Activated naive CD4-positive, alpha-beta T cell (primary cell): ENCODE measurements at regions not wholly inside any gene's neighbourhood (a gene's known extent, or its start where the extent isn't known, plus 50 kb on each side); places are given as distances from the start of the nearest gene placed in this dataset.

ENCODE experiments used
- DNase-seq, 4 experiments: peaks; one replicate each; lab custom pipeline; 2025; lab: John Stamatoyannopoulos, UW

DNA sequence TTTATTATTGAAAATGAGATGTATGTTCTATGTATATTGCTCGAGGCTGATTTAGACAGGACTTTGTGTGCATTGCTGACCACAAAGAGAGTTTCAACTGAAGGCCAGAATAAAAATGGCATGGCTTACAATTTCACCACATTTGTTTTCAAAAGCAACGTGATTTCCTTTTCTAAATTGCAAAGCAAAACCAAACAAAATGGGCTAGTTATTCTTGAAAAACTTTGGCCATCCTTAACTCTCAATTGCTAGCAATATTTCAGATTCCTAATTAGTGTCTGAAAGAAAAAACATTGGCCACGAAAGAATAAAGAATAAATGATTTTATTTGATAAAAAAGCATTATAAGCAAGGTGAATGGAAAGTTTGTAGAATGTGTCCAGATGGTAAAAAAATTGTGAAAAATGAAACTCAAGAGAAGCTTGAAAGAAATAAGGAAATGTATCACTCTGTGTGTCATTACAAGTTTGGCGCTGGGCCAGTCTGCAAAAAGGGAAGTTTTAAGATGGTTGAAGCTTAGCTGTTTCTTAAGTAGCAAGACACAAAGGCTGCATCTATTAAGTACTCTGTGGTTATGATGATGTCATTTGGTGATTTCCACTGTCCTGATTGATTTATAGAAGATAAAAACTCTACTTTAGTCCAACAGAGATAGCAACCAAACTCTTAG is 89.2 kb upstream of the PRLR start:
- peak in 1 of 4 experiments; percentile 1 for DNase-seq

DNA sequence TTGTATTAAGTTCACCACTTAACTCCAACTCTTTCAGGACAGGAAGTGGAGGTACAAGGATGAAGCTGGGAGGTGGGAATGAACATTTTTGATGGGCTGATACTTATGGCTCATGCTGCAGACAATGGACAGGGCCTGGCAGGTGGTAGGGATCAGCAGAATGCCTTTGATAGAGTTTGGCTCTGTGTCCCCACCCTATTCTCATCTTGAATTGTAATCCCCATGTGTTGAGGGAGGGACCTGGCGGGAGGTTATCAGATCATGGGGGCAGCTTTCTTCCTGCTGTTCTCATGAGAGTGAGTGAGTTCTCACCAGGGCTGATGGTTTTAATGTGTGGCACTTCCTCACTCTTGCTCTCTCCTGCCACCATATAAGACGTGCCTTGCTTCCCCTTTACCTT is 87.3 kb upstream of the PRLR start:
- DNase-seq, result no peak

DNA sequence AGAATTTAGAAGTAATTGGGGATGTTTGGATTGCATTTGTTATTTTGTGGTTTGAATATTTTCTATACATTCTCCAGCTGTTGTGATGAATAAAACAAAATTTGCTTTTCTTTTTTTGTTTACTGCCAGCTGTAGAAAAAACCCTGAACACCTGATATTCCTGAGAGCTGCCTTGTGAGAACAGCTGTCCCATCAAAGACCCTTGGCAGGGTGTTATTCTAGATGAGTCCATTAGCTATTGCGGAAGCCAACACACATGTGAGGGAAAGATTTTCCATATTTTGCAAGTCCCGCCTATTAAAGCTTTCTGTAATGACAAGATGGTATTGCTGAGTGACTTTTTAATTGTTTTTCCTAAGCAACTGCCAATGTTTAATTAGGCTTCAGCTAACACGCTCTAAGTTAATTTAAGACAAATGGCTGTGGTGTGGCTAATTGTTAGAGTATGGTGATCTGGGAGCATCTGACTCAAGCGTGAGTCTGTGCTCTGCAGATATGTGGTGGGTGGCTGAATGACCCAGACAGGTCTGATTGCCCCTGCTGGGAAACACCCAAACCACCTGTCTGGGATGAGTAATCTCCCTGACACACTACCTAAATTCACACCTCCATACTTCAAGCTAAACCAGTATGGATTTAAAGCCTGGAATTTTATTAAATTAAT is 86.5 kb upstream of the PRLR start:
- no peak for DNase-seq

DNA sequence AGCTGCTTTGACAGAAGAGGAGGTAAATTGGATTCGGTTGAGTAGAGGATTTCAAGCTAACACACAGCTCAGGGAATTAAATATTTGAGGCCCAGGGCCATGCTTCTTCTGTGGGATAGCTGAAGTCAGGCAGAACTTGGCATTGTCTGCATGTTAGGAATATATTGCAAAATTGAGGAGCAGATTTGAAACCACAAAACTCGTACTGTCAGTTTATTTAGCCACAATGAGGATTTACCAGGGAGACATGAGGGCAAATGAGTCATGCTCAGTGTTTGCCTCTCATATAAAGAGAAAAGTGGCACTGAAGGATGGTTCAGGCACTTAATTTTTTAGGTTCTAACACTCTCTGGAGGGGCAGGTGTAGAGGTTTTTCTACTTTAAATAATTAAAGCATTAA is 83.0 kb upstream of the PRLR start:
- no peak for DNase-seq

DNA sequence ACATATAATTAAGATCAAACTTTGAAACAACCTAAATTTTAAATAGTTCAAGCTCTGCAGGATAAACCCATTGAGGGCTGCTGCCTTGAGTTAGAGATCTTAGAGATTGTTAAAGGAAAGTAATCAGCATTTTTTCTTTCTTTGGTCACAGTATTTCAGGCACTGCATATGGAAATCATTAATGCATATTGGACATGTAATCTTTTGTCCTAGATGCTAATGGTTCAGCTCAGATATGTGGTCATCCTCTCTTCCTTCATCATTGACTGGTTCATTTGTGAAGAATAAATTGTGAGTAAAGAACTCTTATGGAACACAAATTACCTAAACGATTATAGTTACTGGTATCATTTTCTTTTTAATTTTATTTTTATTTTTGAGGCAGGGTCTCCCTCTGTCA is 82.0 kb upstream of the PRLR start:
- DNase-seq, result no peak

DNA sequence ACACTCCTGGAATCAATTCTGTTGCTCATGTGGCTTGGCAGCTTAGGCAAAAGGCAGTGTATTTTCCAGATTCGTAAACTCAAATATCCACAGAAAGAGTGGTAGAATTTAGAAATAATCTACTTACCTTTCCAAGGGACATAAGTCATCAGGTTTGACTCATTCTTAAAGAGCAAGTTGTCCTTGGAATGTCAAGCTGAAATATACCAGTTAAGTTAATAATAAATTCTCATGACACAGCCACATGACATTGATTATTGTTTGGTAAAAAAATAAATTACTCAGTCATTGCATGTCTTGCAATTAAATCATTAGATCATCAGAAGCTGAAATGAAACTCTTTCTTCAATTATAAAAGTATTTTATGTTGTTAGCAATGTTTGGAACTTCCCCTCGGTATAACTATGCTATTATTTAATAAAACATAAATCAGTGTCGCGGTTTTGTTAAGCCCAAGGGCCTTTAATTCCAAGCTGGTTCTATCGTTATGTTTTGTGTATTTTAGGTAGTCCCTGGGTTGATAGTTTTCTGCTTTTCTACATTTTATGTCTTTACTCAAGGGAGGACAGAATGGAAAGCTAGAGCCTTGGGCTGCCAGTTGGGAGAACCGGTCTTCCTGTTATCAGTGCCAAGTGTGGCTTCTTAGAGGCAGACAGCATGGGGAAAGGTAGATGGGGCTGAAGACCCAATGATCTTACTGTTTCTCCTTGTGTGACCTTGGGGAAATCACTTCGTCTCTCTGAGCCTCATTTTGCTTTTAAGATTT is 79.3 kb upstream of the PRLR start:
- no peak for DNase-seq

DNA sequence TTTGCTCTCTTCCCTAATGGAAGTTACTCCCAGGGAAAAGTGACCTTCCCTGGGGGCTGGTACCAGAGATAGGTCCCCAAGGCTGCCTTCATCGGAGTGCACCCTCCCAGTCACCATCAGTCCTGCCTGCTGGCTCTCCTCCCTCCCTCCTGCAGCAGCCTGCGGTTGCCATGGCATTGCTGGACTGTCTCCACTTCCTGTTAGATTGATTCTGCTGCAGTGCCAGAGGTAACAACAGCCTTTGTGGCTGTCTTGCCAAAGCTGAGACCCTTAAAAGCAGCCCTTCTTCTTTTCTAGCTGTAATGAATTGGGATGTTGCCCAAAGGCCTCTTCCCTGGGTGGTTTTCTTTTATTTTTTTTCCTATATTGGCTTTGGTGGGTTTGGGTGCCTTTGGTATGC is 78.1 kb upstream of the PRLR start:
- no peak for DNase-seq

DNA sequence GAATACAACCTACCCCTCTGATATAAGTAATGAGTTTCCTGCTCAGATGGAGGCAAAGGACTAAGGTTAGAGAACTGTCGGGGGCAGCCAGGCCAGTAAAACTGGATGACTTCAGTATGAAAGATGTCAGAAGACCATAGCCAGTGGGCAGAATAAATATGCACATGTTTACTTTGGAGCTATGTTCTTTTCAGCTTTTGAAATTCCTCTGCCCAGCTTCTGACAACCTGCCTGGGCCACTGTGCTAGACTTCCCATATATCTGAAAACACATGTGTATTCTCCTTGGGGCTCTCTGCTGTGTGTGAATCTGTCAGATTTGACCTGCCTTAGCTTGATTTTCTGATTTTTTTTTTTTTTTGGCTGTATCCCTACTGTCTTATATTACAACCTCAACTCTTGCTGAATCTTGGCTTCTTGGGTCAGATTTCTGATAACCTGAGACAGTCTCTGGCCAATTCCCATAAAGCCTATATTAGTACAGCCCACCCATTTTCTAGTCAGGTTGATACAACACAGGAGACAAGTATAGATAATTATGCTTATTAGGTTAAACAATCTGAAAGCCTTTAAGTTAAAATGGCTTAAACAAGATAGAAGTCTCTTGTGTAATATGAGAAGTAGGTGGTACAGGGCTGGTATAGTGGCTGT is 76.6 kb upstream of the PRLR start:
- DNase-seq, result no peak

DNA sequence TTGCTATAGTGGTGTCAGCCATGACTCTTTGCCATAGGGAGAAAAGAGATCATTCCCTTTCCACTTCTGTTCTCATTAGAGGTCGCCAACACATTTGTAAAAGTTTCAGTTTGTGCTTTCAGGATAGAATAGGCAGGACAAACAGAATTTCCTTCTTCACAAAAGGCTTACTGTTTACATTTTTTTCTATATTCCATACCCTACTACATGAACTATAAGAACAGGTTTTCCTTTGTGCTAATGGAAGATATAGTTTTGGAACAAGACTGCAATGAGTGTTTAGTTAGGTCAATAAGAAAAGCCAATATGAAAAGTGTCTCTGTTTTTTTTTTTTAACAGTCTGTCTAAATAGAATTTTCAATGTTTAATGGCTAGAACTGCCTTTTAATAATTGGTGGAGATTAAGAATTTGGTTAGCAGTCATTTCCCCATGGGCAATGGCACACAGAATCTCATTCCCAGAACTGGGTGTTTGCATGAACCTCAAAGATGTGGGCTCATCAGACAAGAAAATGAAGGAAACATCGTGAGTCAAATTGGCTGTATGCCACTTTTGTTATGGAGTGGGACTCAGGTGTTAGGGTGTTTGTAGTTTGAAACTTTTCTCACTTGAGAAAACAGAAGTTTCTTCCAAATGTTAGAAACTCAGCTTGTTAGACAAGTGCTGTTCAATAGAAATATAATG is 75.2 kb upstream of the PRLR start:
- DNase-seq, result no peak

DNA sequence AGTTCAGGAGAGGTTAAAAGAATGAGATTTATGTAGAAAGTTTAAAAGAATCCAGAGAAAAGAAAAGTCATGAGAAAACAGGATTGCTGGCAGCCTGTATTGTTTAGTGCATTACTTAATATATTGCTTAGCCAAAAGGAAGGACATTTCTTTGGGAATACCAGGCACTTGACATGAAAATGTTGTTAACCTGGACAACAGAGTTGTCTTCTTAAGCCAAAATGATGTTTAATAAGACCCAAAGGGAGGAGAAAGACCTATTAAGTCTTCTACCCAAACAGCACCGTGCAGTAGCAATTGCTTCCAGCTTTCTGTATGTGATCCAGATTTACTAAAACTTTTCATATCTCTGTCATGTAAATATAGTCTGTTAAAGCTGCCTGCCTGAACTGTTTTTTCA is 74.0 kb upstream of the PRLR start:
- no peak for DNase-seq

DNA sequence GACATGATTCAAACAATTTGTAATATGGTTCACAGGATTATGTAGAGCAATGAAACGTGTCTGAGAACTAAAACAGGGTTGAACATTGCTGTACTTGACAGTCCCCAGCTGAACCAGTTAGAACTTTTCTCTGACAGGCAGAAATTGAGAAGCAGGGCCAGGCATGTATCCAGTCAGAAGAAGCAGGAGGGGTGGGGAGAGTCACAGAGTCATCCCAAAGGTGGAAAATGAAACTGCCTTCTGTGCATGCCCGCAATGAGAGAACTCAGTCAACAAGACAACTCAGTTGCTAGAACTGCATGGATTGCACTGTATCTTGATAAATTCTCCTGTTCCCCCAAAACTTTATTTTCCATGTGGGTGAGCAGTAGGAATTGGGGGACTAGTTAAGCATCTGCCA is 72.9 kb upstream of the PRLR start:
- DNase-seq, result no peak

DNA sequence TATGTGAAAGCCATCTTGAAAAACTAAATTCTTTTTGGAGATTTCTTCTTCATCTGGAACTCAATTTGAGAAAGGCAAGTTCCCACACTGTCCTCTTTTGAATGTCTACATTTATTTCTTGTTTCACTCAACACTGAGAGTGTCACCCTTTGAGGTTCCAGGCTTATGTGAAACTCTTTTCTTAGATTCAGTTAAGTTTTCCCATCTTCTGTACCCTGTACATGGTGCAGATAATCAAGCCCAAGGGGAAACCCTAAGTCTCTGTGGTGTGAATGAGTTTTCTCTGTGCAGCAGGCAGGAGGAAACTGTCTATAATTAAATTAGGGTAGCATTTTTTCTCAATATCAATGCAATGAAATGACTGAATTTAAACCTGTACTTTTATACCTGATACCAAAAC is 72.3 kb upstream of the PRLR start:
- no peak for DNase-seq

DNA sequence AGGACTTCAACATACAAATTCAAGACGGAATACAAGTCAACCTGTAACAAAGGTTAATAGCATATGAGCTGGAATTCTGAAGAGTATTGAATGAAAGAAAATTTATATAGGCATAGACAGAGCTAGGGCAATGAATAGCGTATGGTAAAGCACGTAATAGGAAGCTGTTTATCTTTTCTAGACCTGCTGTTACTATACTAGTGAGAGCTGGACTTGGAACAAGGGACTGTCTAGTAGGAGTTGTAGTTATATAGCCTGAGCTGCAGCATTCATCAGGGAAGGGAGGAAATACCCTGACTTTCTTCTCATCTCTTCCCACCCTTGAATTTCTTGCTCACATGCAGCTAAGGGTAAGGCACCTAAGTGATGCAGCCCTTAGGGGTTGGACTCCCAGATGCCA is 67.5 kb upstream of the PRLR start:
- no peak for DNase-seq

DNA sequence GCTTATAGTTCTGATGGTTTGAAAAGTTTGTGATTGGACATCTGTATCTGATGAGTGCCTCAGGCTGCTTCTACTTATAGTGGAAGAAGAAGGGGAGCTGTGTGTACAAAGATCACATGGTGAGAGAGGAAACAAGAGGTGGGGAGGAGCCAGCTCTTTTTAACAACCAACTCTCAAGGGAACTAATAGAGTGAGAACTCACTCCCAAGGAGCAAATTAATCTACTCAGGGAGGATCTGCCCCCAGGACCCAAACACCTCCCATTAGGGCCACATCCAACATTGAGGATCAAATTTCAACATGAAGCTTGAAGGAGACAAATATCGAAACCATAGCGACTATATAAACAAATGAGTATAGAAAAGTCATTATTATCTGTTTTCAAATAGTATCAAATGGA is 64.7 kb upstream of the PRLR start:
- DNase-seq, result no peak

DNA sequence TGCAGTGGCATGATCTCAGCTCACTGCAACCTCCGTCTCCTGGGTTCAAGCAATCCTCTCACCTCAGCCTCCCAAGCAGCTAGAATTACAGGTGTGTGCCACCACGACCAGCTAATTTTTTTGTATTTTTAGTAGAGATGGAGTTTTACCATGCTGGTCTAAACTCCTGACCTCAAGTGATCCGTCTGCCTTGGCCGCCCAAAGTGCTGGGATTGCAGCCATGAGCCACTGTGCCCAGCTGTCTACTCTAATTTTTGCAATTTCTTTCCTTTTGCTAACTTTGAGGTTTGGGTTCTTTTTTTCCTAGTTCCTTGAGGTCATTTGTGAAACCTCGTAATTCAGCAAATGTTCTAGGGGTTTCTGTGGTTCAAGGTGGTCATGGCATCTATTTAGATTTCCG is 63.7 kb upstream of the PRLR start:
- no peak for DNase-seq

DNA sequence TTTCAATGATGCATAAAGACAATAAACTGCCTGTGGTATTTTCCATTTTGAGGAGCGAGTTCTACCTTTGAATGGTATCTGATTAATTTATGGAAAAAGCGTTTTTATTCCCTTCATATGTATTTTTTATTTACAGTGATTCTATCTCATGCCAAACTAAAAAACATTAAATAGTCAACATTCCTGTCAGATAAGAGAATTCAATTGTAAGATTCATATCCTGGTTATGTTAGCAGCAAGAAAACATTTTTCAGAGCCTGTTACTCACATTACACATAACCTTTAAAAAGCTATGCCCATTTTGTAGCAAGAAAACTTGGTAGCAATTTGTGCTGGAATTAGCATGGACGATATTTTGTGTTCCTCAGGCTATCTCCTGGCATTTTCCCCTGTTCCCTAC is 55.1 kb upstream of the PRLR start:
- no peak for DNase-seq

DNA sequence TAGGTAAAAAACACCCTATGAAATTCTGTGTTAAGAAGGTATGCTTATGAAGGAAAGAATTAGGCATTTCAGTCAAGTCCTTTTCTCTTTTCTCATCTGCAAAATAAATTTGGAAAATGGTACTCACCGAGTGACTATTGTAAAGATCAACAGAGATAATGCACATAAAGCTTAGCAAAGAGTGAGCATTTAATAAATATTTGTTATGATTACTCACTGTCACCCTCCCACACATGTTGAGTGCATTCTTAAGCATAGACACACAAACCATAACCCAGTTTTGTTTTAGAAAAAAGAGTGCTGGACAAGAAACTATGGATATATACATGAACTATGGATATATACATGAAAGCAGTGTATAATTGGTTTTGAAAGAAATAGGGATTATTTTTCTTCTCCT is 54.7 kb upstream of the PRLR start:
- no peak for DNase-seq

DNA sequence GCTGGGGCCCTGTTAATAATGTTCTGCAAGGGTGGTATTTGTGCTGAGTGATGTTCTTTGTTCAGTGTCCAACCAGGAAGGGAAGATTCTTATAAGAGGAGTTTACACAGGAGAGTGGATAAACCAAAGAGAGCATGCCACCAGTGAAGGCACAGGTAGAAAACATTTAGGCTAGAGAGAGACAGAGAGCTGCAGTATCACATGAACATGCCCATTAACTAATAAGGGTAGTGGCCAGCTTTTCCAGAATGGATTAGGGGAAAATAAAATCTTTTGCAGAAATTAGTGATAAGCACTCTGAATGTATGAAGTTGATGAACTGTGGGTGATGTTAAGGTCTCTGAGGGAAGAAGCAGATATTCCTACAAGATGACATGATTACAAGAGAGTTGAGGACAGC is 54.1 kb upstream of the PRLR start:
- no peak for DNase-seq

DNA sequence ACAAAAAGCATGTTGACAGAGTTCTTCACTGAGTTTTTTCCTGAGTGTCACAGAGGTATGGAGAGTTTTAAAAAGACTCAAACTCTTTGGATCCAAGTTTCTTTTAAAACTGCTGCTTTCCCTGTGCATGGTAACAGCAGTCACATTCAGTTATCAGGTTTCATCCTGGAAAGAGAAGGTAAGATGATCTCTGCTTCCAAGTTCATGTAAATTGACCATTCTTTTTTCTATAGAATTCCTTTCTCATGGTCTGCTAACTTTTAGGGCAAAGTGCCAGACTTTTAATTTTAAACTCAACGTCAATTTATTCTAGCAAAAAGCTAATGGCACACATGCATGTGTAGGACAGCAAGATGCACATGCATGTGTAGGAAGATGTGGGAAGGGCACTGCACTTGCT is 52.5 kb upstream of the PRLR start:
- DNase-seq, result no peak

DNA sequence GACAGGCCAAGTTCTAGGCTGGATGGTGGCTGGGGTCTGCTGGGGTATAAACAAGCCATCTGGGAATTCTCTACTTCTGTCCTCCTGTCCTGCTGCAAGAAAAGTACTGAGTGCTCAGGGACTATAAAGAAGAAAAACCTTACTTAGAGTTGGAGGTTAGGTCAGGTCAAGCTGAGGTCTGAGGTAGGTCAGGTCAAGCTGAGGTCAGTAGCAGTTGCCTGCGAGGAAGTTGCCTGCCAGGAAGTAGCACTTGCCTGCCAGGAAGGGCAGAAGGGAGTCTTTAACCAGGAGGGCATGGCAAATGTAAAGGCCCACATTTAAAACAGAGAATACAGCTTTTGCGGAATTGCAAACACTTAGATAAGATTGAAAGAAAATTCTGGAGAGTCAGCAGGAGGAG is 51.3 kb upstream of the PRLR start:
- no peak for DNase-seq
